K562 (cell line): ENCODE measurements at regions not wholly inside any gene's neighbourhood (a gene's known extent, or its start where the extent isn't known, plus 50 kb on each side); places are given as distances from the start of the nearest gene placed in this dataset.

ENCODE experiments used
- ATAC-seq: fragments of 200-7000 bp; cut with Tn5 transposase; 3 replicates; pipeline ENCODE4 v1.9.1; 2020; ENCODE audit warnings: moderate library complexity
- BruUV-seq: library from RNA; stranded (reverse); fragments of 400-500 nt; replicated peaks from 2 replicates; lab custom pipeline; 2021; lab: Mats Ljungman, UMichigan
- CTCF ChIA-PET: fragments of 300-600 bp; formaldehyde crosslinking; extraction: SDS; loops from one replicate; lab custom pipeline; 2021; ENCODE audit warnings: low intra/inter-chr PET ratio; lab: Yijun Ruan, JAX
- POLR2A ChIA-PET: fragments of 300-600, 350-650 bp; sonication (Branson Sonifier 250); formaldehyde crosslinking; extraction: SDS; loops from one replicate; lab custom pipeline; 2021; ENCODE audit warnings: antibody characterized with exemption, inconsistent platforms; lab: Yijun Ruan, JAX
- DNase-seq, 4 experiments: peaks; one replicate each; pipeline versions ENCODE4 v3.0.0 to v3.0.0-alpha.2; 2011 to 2018; ENCODE audit warnings: low spot score in 3 of 4, mixed read lengths in 3 of 4; ENCODE audit errors: extremely low read depth in 1 of 4
- FAIRE-seq: peaks from 2 replicates; lab custom pipeline; 2011; peaks lifted over from hg19 to GRCh38; lab: Jason Lieb, UNC
- H2AFZ ChIP-seq: 2 replicates; pipeline ENCODE4 v1.6.0; 2011; ENCODE audit warnings: low read depth, low read length, control low read depth, inconsistent platforms
- H3K27ac ChIP-seq: fragments of 200-600 bp; 3 replicates; pipeline ENCODE4 v1.8.0; 2011; ENCODE audit warnings: low read depth, mild to moderate bottlenecking, control low read depth, inconsistent platforms, low read length, moderate library complexity, mixed read lengths; ENCODE audit errors: extremely low read depth
- H3K27me3 ChIP-seq, 2 experiments: fragments of 300-600 bp in 1 of 2; 2 replicates in 1 of 2; 3 replicates in 1 of 2; pipeline versions ENCODE4 v1.6.0 to v1.8.0; 2011; ENCODE audit warnings: inconsistent platforms in 2 of 2, low read length in 2 of 2, mild to moderate bottlenecking in 1 of 2, mixed read lengths in 1 of 2, moderate library complexity in 1 of 2; ENCODE audit not compliant: control insufficient read depth in 2 of 2, insufficient read depth in 2 of 2
- H3K36me3 ChIP-seq: fragments of 300-600 bp; 3 replicates; pipeline ENCODE4 v1.8.0; 2011; ENCODE audit warnings: mild to moderate bottlenecking, low read length, inconsistent platforms; ENCODE audit not compliant: control insufficient read depth, insufficient read depth
- H3K4me1 ChIP-seq, 2 experiments: fragments of 200-600 bp in 1 of 2; replicated peaks in 1 of 2; 2 replicates in 1 of 2; 3 replicates in 1 of 2; pipeline versions ENCODE4 v1.5.1 to v1.8.0; 2011; ENCODE audit warnings: inconsistent platforms in 2 of 2, low read length in 2 of 2, mild to moderate bottlenecking in 1 of 2, mixed read lengths in 1 of 2, moderate library complexity in 1 of 2; ENCODE audit not compliant: control insufficient read depth in 2 of 2, insufficient read depth in 2 of 2
- H3K4me2 ChIP-seq: 2 replicates; pipeline ENCODE4 v1.6.1; 2011; ENCODE audit warnings: low read length, control low read depth, inconsistent platforms, mixed read lengths; ENCODE audit not compliant: insufficient read depth
- H3K4me3 ChIP-seq: fragments of 200-600 bp; sonication (generic), shearing (Covaris generic); 2 replicates; pipeline ENCODE4 v1.5.1; 2016; ENCODE audit warnings: control low read depth, inconsistent platforms
- H3K79me2 ChIP-seq: fragments of 200-600 bp; 3 replicates; pipeline ENCODE4 v1.8.0; 2011; ENCODE audit warnings: low read length, inconsistent platforms; ENCODE audit not compliant: control insufficient read depth, insufficient read depth
- H3K9ac ChIP-seq, 2 experiments: 2 replicates each; pipeline versions ENCODE4 v1.6.0 to v1.6.1; 2011; ENCODE audit warnings: low read depth in 2 of 2, low read length in 2 of 2, control low read depth in 1 of 2, inconsistent platforms in 1 of 2, mild to moderate bottlenecking in 1 of 2, mixed read lengths in 1 of 2; ENCODE audit not compliant: insufficient read depth in 1 of 2
- H3K9me1 ChIP-seq: one replicate; pipeline ENCODE4 v1.6.0; 2011; ENCODE audit warnings: inconsistent platforms, mild to moderate bottlenecking, low read length, moderate library complexity; ENCODE audit not compliant: control insufficient read depth, insufficient read depth
- H3K9me3 ChIP-seq: replicated peaks from 2 replicates; pipeline ENCODE4 v1.5.1; 2011; ENCODE audit warnings: low read depth, low read length, inconsistent platforms; ENCODE audit not compliant: control insufficient read depth, insufficient read depth
- H4K20me1 ChIP-seq: replicated peaks from 2 replicates; pipeline ENCODE4 v1.6.1; 2011; ENCODE audit warnings: low read length, inconsistent platforms, mixed read lengths; ENCODE audit not compliant: control insufficient read depth, insufficient read depth
- CTBP1 ChIP-seq: fragments of 450-650 bp; IDR thresholded peaks from 2 replicates; pipeline ENCODE4 v1.6.1; 2016; ENCODE audit warnings: borderline replicate concordance
- EP300 ChIP-seq: IDR thresholded peaks from 2 replicates; pipeline ENCODE4 v1.6.1; 2012; ENCODE audit warnings: low read length, improper control_type of control experiment
- HINFP ChIP-seq: fragments of 450-650 bp; conservative IDR thresholded peaks from 2 replicates; pipeline ENCODE4 v1.6.1; 2016; ENCODE audit warnings: missing genetic modification characterization, low read depth, mild to moderate bottlenecking, control low read depth, missing compliant biosample characterization
- KDM2B ChIP-seq: fragments of 250-450 bp; sonication (Bioruptor Pico); IDR thresholded peaks from 2 replicates; pipeline ENCODE4 v1.8.0; 2021; ENCODE audit warnings: mild to moderate bottlenecking, moderate library complexity
- MCM7 ChIP-seq, 2 experiments: fragments of 450-650 bp; IDR thresholded peaks; 2 replicates each; pipeline ENCODE4 v1.6.1; 2016 to 2018
- NCOA2 ChIP-seq, 2 experiments: fragments of 450-650 bp; IDR thresholded peaks; 2 replicates each; pipeline ENCODE4 v1.6.1; 2018; ENCODE audit warnings: mild to moderate bottlenecking in 2 of 2, moderate library complexity in 1 of 2; ENCODE audit not compliant: partially characterized antibody in 2 of 2
- NCOR1 ChIP-seq: fragments of 450-650 bp; IDR thresholded peaks from 2 replicates; pipeline ENCODE4 v1.6.1; 2016; ENCODE audit warnings: mild to moderate bottlenecking, moderate library complexity
- POLR3G ChIP-seq: IDR thresholded peaks from 2 replicates; pipeline ENCODE4 v1.6.1; 2011; ENCODE audit not compliant: insufficient read length, insufficient replicate concordance; ENCODE audit errors: extremely low read depth
- SMAD3 ChIP-seq: fragments of 450-650 bp; formaldehyde crosslinking; conservative IDR thresholded peaks from 2 replicates; pipeline ENCODE4 v1.4.0; 2020; ENCODE audit warnings: mild to moderate bottlenecking
- SP2 ChIP-seq: IDR thresholded peaks from 2 replicates; pipeline ENCODE4 v1.6.1; 2011; ENCODE audit warnings: mild to moderate bottlenecking, low read depth, low read length, moderate library complexity; ENCODE audit not compliant: poor library complexity, severe bottlenecking; ENCODE audit errors: extremely low read depth
- TAL1 ChIP-seq: fragments of 450-650 bp; IDR thresholded peaks from 2 replicates; pipeline ENCODE4 v1.6.1; 2016; ENCODE audit warnings: mild to moderate bottlenecking
- TCFL5 ChIP-seq: fragments of 250-450 bp; sonication (Bioruptor Pico); conservative IDR thresholded peaks from 2 replicates; pipeline ENCODE4 v1.6.1; 2021; ENCODE audit warnings: mild to moderate bottlenecking, moderate library complexity, matching md5 sums
- ZNF699 ChIP-seq: fragments of 250-450 bp; sonication (Bioruptor Pico); IDR thresholded peaks from 2 replicates; pipeline ENCODE4 v1.8.0; 2021; ENCODE audit warnings: mild to moderate bottlenecking, moderate library complexity; ENCODE audit not compliant: insufficient replicate concordance
- ZNF830 ChIP-seq: fragments of 250-450 bp; sonication (Bioruptor Pico); IDR thresholded peaks from 2 replicates; pipeline ENCODE4 v1.5.0; 2021; ENCODE audit warnings: mild to moderate bottlenecking
- ZSCAN29 ChIP-seq: fragments of 450-650 bp; IDR thresholded peaks from 2 replicates; pipeline ENCODE4 v1.6.1; 2017
- WGBS: fragments of 100-300 bp; shearing (Covaris generic); methylation state at CpG from one replicate; pipeline ENCODE4 v1.1.6; 2016; ENCODE audit warnings: low coverage, mixed read lengths; ENCODE audit not compliant: insufficient coverage; ENCODE audit errors: missing lambda C conversion rate; 5-methylcytosine and 5-hydroxymethylcytosine counted together
- in situ Hi-C: fragments of 300-500 bp; cut with MboI; formaldehyde crosslinking; loops from 4 replicates; pipeline ENCODE4 v1.15.0; 2018; ENCODE audit warnings: inconsistent platforms, mixed read lengths
- intact Hi-C: fragments of 100-400 bp; cut with micrococcal nuclease; formaldehyde crosslinking; loops from 2 replicates; pipeline ENCODE4 v1.14.2; 2022
- TF ChIP-seq, protein P1 (sequence below): sonication (generic); formaldehyde crosslinking; IDR thresholded peaks from 2 replicates; pipeline ENCODE4 v1.4.0; 2020; ENCODE audit warnings: mild to moderate bottlenecking, missing genetic modification reagents
- TF ChIP-seq, protein P2 (sequence below): IDR thresholded peaks from 2 replicates; pipeline ENCODE4 v1.6.1; 2012; ENCODE audit warnings: low read depth, low read length, improper control_type of control experiment, borderline replicate concordance

DNA sequence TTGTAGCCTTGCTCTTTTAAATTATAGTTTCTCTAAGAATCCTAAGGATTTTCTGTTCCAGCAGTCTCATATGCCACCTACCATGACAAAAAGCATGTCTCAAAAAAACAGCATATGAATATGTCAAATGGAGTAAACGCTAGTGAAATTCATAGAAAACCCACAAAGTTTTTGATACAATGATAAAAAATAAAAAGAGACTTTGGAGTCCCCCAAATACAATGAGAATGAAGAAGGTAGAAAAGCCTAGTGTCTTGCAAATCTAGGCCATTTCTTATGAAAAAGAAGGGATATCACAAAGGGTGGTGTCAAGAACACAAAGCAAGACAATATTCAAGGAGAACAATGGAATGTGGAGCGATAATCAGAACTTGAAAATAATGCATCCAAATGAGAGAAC, 668.5 kb downstream of the PLOD2 start:
- in situ Hi-C loops = no loop called here
- Histone ChIP-seq H4K20me1 (no peaks in the 10 kb centered on the region), H3K4me3 (no peak overlapping the region), H3K27ac (no peak overlapping the region), H3K27me3 (no peaks in the 10 kb centered on the region), H3K9ac (no peak overlapping the region), H3K4me2 (no peak overlapping the region), H3K9me1 (no peaks in the 10 kb centered on the region), H3K79me2 (no peaks in the 10 kb centered on the region), H3K36me3 (no peaks in the 10 kb centered on the region), H2AFZ (no peak overlapping the region), H3K9me3 (no peaks in the 10 kb centered on the region), H3K4me1 (no peaks in the 10 kb centered on the region)
- no peak for FAIRE-seq
- POLR2A ChIA-PET = no interaction called here
- TF ChIP-seq POLR3G (no peak), TAL1 (no peak), KDM2B (CRISPR knock-in tag) (no peak), MCM7 (IDR thresholded peaks at IDR 0.05) (no peak), HINFP (no peak), ZSCAN29 (no peak), SMAD3 (no peak), SP2 (no peak), TCFL5 (CRISPR knock-in tag) (no peak), NCOA2 (IDR thresholded peaks at IDR 0.05; ENCODE audit: partially characterized antibody in 2 of 2) (no peak), ZNF699 (CRISPR knock-in tag) (no peak), ZNF830 (CRISPR knock-in tag) (no peak), EP300 (no peak), CTBP1 (no peak), NCOR1 (no peak)
- TF ChIP-seq, protein P1, sequence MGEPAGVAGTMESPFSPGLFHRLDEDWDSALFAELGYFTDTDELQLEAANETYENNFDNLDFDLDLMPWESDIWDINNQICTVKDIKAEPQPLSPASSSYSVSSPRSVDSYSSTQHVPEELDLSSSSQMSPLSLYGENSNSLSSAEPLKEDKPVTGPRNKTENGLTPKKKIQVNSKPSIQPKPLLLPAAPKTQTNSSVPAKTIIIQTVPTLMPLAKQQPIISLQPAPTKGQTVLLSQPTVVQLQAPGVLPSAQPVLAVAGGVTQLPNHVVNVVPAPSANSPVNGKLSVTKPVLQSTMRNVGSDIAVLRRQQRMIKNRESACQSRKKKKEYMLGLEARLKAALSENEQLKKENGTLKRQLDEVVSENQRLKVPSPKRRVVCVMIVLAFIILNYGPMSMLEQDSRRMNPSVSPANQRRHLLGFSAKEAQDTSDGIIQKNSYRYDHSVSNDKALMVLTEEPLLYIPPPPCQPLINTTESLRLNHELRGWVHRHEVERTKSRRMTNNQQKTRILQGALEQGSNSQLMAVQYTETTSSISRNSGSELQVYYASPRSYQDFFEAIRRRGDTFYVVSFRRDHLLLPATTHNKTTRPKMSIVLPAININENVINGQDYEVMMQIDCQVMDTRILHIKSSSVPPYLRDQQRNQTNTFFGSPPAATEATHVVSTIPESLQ (CRISPR knock-in tag) = no peak
- TF ChIP-seq, protein P2, sequence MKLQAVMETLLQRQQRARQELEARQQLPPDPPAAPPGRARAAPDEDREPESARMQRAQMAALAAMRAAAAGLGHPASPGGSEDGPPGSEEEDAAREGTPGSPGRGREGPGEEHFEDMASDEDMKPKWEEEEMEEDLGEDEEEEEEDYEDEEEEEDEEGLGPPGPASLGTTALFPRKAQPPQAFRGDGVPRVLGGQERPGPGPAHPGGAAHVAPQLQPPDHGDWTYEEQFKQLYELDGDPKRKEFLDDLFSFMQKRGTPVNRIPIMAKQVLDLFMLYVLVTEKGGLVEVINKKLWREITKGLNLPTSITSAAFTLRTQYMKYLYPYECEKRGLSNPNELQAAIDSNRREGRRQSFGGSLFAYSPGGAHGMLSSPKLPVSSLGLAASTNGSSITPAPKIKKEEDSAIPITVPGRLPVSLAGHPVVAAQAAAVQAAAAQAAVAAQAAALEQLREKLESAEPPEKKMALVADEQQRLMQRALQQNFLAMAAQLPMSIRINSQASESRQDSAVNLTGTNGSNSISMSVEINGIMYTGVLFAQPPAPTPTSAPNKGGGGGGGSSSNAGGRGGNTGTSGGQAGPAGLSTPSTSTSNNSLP = no peak
- CTCF ChIA-PET = no interaction called here
- intact Hi-C loops = no loop called here
- no TSS peak for BruUV-seq
- WGBS = 0% methylated on average over 2 of the region's 2 CpGs
- no peak for ATAC-seq
- DNase-seq = no peak
